WI38 (cell line): ENCODE measurements at regions not wholly inside any gene's neighbourhood (a gene's known extent, or its start where the extent isn't known, plus 50 kb on each side); places are given as distances from the start of the nearest gene placed in this dataset.

Experiments
- H3K4me3 ChIP-seq: 2 replicates; pipeline ENCODE4 v1.5.1; 2011; ENCODE audit warnings: low read depth, mild to moderate bottlenecking, control low read depth, low read length
- TF ChIP-seq, protein P1 (sequence below): IDR thresholded peaks from 2 replicates; pipeline ENCODE4 v1.5.1; 2012; ENCODE audit warnings: low read depth, mild to moderate bottlenecking, control low read depth, low read length

- H3K4me3 ChIP-seq, result no peak overlapping the region
- TF ChIP-seq, protein P1, sequence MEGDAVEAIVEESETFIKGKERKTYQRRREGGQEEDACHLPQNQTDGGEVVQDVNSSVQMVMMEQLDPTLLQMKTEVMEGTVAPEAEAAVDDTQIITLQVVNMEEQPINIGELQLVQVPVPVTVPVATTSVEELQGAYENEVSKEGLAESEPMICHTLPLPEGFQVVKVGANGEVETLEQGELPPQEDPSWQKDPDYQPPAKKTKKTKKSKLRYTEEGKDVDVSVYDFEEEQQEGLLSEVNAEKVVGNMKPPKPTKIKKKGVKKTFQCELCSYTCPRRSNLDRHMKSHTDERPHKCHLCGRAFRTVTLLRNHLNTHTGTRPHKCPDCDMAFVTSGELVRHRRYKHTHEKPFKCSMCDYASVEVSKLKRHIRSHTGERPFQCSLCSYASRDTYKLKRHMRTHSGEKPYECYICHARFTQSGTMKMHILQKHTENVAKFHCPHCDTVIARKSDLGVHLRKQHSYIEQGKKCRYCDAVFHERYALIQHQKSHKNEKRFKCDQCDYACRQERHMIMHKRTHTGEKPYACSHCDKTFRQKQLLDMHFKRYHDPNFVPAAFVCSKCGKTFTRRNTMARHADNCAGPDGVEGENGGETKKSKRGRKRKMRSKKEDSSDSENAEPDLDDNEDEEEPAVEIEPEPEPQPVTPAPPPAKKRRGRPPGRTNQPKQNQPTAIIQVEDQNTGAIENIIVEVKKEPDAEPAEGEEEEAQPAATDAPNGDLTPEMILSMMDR, result no peak
Measured at GRCh38 chr12:93957870-93958269, 190.5 kb upstream of the PLXNC1 start.

GRCh38 chr12:93959657-93960056, 188.7 kb upstream of the PLXNC1 start:
- TF ChIP-seq, protein P1, result no peak
- no peak overlapping the region for H3K4me3 ChIP-seq

- TF ChIP-seq, protein P1, result no peak
- no peak overlapping the region for H3K4me3 ChIP-seq
Measured at GRCh38 chr12:93960521-93960920, 187.9 kb upstream of the PLXNC1 start.

- TF ChIP-seq, protein P1, result no peak
- no peak overlapping the region for H3K4me3 ChIP-seq
Measured at GRCh38 chr12:93962336-93962735, 186.0 kb upstream of the PLXNC1 start.

- no peak overlapping the region for H3K4me3 ChIP-seq
- TF ChIP-seq, protein P1, result no peak
Measured at GRCh38 chr12:93964936-93965335, 183.4 kb upstream of the PLXNC1 start.

DNA sequence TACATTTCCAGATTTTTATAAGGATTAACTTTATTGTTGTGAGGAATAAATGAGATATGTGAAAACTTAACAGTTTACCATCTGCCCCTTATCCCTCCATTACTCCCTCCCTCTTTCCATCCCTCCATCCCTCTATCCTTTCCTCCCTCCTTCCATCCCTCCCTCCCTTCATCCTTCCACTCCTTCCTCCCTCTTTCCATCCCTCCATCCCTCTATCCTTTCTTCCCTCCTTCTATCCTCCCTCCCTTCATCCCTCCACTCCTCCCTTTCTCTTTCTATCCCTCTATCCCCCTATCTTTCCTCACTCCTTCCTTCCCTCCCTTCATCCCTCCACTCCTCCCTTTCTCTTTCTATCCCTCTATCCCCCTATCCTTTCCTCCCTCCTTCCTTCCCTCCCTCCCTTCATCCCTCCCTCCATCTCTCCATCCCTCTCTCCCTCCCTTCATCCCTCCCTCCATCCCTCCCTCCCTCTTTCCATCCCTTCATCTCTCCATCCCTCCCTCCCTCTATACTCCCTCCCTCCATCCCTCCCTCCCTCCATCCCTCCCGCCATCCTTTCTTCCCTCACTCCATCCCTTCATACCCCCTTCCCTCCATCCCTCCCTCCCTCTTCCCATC, 181.8 kb upstream of the PLXNC1 start:
- TF ChIP-seq, protein P1, result no peak
- no peak overlapping the region for H3K4me3 ChIP-seq

DNA sequence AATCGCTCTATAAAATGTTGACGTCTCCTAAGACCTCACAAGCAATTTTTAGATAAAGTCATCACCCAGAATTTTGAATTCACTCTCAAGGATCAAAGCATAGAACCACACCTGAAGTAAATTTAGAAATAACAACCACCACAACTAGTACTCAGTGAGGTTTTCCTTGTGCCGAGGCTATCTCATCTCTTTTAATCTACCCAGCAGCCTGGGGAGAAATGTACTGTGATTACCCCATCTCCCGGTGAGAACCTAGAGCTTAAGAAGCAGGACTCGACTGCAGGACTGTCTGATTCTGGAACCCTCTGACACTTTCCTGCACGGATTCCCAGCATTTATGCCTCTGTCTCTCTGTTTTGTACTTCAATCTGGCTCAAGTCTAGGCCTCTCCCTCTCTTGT, 180.9 kb upstream of the PLXNC1 start:
- H3K4me3 ChIP-seq, result no peak overlapping the region
- TF ChIP-seq, protein P1, result no peak
